Thyroid gland (tissue), 4 donors: ENCODE measurements at regions not wholly inside any gene's neighbourhood (a gene's known extent, or its start where the extent isn't known, plus 50 kb on each side); places are given as distances from the start of the nearest gene placed in this dataset.

ENCODE experiments used
- CTCF ChIP-seq, 6 experiments: fragments of 200-600 bp in 3 of 6; fragments of 450-650 bp in 3 of 6; sonication (generic) in 3 of 6; IDR thresholded peaks; one replicate each; pipeline ENCODE4 v1.5.1; 2016 to 2019; ENCODE audit warnings: antibody characterized with exemption in 6 of 6, mild to moderate bottlenecking in 2 of 6, inconsistent platforms in 1 of 6, moderate library complexity in 1 of 6
- POLR2A ChIP-seq, 2 donors: fragments of 450-650 bp; IDR thresholded peaks; one replicate each; pipeline ENCODE4 v1.6.1; 2017; ENCODE audit warnings: antibody characterized with exemption in 2 of 2, mild to moderate bottlenecking in 2 of 2, moderate library complexity in 1 of 2

- TF ChIP-seq POLR2A (IDR thresholded peaks at IDR 0.05) = no peak
- TF ChIP-seq CTCF (IDR thresholded peaks at IDR 0.05) = no peak
These were observed 513.6 kb downstream of the PLPP3 start for GRCh38 chr1:56065729-56066128.
